B cell (primary cell): ENCODE measurements at regions not wholly inside any gene's neighbourhood (a gene's known extent, or its start where the extent isn't known, plus 50 kb on each side); places are given as distances from the start of the nearest gene placed in this dataset.

Experiments
- ATAC-seq: fragments of 200-7000 bp; cut with Tn5 transposase; one replicate; pipeline ENCODE4 v1.10.0; 2021; ENCODE audit warnings: low read depth, mild to moderate bottlenecking, moderate number of reproducible peaks, moderate library complexity
- CTCF ChIA-PET: fragments of 350-600 bp; sonication (Branson Sonifier 250); formaldehyde crosslinking; loops from one replicate; lab custom pipeline; 2021; ENCODE audit warnings: antibody characterized with exemption, inconsistent platforms; lab: Charles Lee
- POLR2A ChIA-PET: fragments of 350-600 bp; sonication (Branson Sonifier 250); formaldehyde crosslinking; loops from one replicate; lab custom pipeline; 2021; ENCODE audit warnings: antibody characterized with exemption; lab: Charles Lee
- DNase-seq: peaks from one replicate; pipeline ENCODE4 v3.0.0; 2013
- H2AFZ ChIP-seq: 2 replicates; pipeline ENCODE4 v1.6.1; 2012; ENCODE audit warnings: mild to moderate bottlenecking, low read depth, low read length; ENCODE audit not compliant: insufficient read depth, poor library complexity, severe bottlenecking
- H3K27ac ChIP-seq, 2 donors: 1 replicate in 1 of 2; 2 replicates in 1 of 2; pipeline ENCODE4 v1.5.1; 2012 to 2013; ENCODE audit warnings: low read length in 2 of 2, mild to moderate bottlenecking in 2 of 2, moderate library complexity in 1 of 2
- H3K27me3 ChIP-seq, 4 experiments: fragments of 200-600 bp in 1 of 4; sonication (generic) in 1 of 4; replicated peaks in 1 of 4; 1 replicate in 2 of 4; 2 replicates in 2 of 4; pipeline versions ENCODE4 v1.6.1 to v1.7.0; 2013 to 2016; ENCODE audit warnings: low read length in 3 of 4, mild to moderate bottlenecking in 2 of 4, mixed read lengths in 1 of 4, moderate library complexity in 1 of 4; ENCODE audit not compliant: insufficient read depth in 4 of 4, control insufficient read depth in 3 of 4; ENCODE audit errors: control extremely low read depth in 1 of 4
- H3K36me3 ChIP-seq, 2 experiments: replicated peaks in 1 of 2; 1 replicate in 1 of 2; 2 replicates in 1 of 2; pipeline versions ENCODE4 v1.6.1 to v1.7.1; 2013; ENCODE audit warnings: low read length in 1 of 2; ENCODE audit not compliant: insufficient read depth in 2 of 2, control insufficient read depth in 1 of 2; ENCODE audit errors: control extremely low read depth in 1 of 2, extremely low read depth in 1 of 2
- H3K4me1 ChIP-seq, 2 donors: fragments of 200-600 bp in 1 of 2; sonication (generic) in 1 of 2; 1 replicate in 1 of 2; 2 replicates in 1 of 2; pipeline versions ENCODE4 v1.5.1 to v1.6.1; 2013 to 2017; ENCODE audit warnings: low read length in 2 of 2; ENCODE audit not compliant: control insufficient read depth in 2 of 2, insufficient read depth in 2 of 2
- H3K4me2 ChIP-seq: replicated peaks from 2 replicates; pipeline ENCODE3; 2012; ENCODE audit warnings: mild to moderate bottlenecking, low read depth, low read length; ENCODE audit not compliant: poor library complexity, severe bottlenecking
- H3K4me3 ChIP-seq, 5 experiments: fragments of 200-600 bp in 1 of 5; sonication (generic) in 1 of 5; 1 replicate in 3 of 5; 2 replicates in 2 of 5; pipeline versions ENCODE4 v1.5.1 to v1.7.0; 2011 to 2016; ENCODE audit warnings: low read length in 4 of 5, mild to moderate bottlenecking in 4 of 5, low read depth in 2 of 5, control low read depth in 1 of 5, moderate library complexity in 1 of 5; ENCODE audit not compliant: insufficient read depth in 1 of 5; ENCODE audit errors: control extremely low read depth in 1 of 5, extremely low read depth in 1 of 5
- H3K79me2 ChIP-seq: fragments of 200-600 bp; sonication (generic); one replicate; pipeline ENCODE4 v1.6.0; 2016; ENCODE audit warnings: low read length; ENCODE audit not compliant: control insufficient read depth, insufficient read depth
- H3K9ac ChIP-seq: fragments of 200-600 bp; sonication (generic); 2 replicates; pipeline ENCODE4 v1.6.1; 2017; ENCODE audit warnings: mild to moderate bottlenecking, low read length, moderate library complexity
- H3K9me3 ChIP-seq, 3 donors: one replicate each; pipeline versions ENCODE4 v1.6.1 to v1.7.1; 2013; ENCODE audit warnings: low read length in 2 of 3; ENCODE audit not compliant: control insufficient read depth in 2 of 3, insufficient read depth in 1 of 3; ENCODE audit errors: control extremely low read depth in 1 of 3
- H4K20me1 ChIP-seq: 2 replicates; pipeline ENCODE4 v1.6.0; 2012; ENCODE audit warnings: mild to moderate bottlenecking, low read length; ENCODE audit not compliant: insufficient read depth, control insufficient read depth, poor library complexity, severe bottlenecking
- H3K27ac Mint-ChIP-seq: one replicate; pipeline ENCODE4 v1.8.0; 2021; ENCODE audit warnings: mixed read lengths
- H3K27me3 Mint-ChIP-seq: one replicate; pipeline ENCODE4 v1.8.0; 2021; ENCODE audit warnings: mixed read lengths
- H3K4me1 Mint-ChIP-seq: one replicate; pipeline ENCODE4 v1.8.0; 2021; ENCODE audit warnings: mixed read lengths
- H3K4me3 Mint-ChIP-seq: one replicate; pipeline ENCODE4 v1.8.0; 2021; ENCODE audit warnings: mixed read lengths
- H3K9me3 Mint-ChIP-seq: one replicate; pipeline ENCODE4 v1.8.0; 2022; ENCODE audit warnings: mixed read lengths; ENCODE audit not compliant: insufficient read depth
- EZH2 ChIP-seq: IDR thresholded peaks from 2 replicates; pipeline ENCODE4 v1.6.1; 2012; ENCODE audit warnings: borderline replicate concordance, low read depth, mild to moderate bottlenecking, moderate library complexity, low read length; ENCODE audit not compliant: insufficient read depth, poor library complexity, severe bottlenecking
- WGBS: methylation state at CpG from one replicate; pipeline ENCODE4 v1.1.5; 2013; ENCODE audit warnings: missing lambda C conversion rate; ENCODE audit not compliant: insufficient coverage; 5-methylcytosine and 5-hydroxymethylcytosine counted together
- intact Hi-C: fragments of 100-400 bp; cut with micrococcal nuclease; formaldehyde crosslinking; loops from one replicate; pipeline ENCODE4 v1.10.0; 2022
- TF ChIP-seq, protein P1 (sequence below): fragments of 200-600 bp; IDR thresholded peaks from one replicate; pipeline ENCODE4 v1.8.0; 2022; ENCODE audit warnings: antibody characterized with exemption, mild to moderate bottlenecking

DNA sequence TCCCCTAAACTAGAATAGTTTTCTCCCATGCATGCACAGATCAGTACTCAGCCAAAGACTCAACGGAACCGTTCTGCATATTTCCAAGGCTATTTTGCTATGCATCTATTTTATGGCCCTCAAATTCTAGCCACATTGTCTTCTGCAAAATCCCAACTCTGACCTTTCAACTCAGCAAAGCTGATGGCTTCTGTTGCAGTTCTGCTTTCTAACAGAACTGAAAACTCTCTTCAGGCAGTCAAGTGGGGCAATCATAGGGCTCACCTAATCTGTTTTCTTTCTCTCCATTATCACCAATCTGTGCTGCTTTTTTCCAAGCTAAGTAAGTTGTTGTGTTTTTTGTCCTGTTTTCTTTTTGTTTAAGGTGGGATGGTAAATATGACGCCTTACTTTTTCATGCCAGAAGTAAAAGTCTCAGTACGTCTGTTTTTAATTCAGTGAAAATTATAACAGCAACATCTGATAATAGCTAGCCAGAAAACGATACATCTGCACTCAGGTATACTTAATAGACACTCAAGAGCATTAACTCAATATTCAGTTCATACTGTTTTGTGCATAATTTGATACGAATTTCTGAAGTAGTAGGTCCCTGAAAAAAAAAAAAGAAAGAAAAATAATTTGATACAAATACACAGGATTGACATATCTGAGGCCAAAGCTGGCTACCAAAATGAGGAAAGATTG, 454.3 kb downstream of the TLE1 start:
- CTCF ChIA-PET, result no interaction called here
- intact Hi-C loops, result no loop called here
- H3K4me2 ChIP-seq, result no peak overlapping the region
- Mint-ChIP-seq H3K4me1 (no peaks in the 10 kb centered on the region), H3K9me3 (no peaks in the 10 kb centered on the region), H3K27me3 (no peaks in the 10 kb centered on the region), H3K4me3 (no peak overlapping the region), H3K27ac (no peak overlapping the region)
- no peaks in the 10 kb centered on the region for H3K79me2 ChIP-seq
- no peak for ATAC-seq
- H2AFZ ChIP-seq, result no peak overlapping the region
- H3K27me3 ChIP-seq, result no peaks in the 10 kb centered on the region
- no peaks in the 10 kb centered on the region for H3K4me1 ChIP-seq
- H3K4me3 ChIP-seq, result no peak overlapping the region
- TF ChIP-seq EZH2, result no peak
- TF ChIP-seq, protein P1, sequence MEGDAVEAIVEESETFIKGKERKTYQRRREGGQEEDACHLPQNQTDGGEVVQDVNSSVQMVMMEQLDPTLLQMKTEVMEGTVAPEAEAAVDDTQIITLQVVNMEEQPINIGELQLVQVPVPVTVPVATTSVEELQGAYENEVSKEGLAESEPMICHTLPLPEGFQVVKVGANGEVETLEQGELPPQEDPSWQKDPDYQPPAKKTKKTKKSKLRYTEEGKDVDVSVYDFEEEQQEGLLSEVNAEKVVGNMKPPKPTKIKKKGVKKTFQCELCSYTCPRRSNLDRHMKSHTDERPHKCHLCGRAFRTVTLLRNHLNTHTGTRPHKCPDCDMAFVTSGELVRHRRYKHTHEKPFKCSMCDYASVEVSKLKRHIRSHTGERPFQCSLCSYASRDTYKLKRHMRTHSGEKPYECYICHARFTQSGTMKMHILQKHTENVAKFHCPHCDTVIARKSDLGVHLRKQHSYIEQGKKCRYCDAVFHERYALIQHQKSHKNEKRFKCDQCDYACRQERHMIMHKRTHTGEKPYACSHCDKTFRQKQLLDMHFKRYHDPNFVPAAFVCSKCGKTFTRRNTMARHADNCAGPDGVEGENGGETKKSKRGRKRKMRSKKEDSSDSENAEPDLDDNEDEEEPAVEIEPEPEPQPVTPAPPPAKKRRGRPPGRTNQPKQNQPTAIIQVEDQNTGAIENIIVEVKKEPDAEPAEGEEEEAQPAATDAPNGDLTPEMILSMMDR, result no peak
- H4K20me1 ChIP-seq, result no peaks in the 10 kb centered on the region
- DNase-seq, result no peak
- H3K27ac ChIP-seq, result no peak overlapping the region
- no peaks in the 10 kb centered on the region for H3K36me3 ChIP-seq
- WGBS, result 65% methylated on average over 2 of the region's 6 CpGs
- H3K9me3 ChIP-seq, result no peaks in the 10 kb centered on the region
- no peak overlapping the region for H3K9ac ChIP-seq
- POLR2A ChIA-PET, result no interaction called here

DNA sequence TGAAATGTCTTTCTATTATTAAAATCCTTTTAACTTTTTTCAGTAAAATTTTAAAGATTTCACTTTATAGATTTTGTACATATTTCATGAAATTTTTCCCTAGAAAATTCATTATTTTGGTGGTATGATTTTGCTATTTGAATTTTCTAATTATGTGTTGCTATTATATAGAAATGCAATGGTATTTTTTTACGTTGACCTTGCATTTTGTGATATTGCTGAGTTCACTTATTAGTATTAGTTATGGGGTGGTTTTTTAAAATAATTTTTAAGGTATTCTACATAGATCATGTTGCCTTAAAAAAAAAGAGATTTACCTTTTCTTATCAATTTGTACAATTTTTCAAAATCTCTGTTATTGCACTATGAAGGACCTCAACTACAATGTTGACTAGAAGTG, 458.3 kb downstream of the TLE1 start:
- Histone ChIP-seq H3K79me2 (no peaks in the 10 kb centered on the region), H3K4me3 (no peak overlapping the region), H3K9ac (no peak overlapping the region), H3K27me3 (no peaks in the 10 kb centered on the region), H3K4me1 (no peaks in the 10 kb centered on the region), H3K4me2 (no peak overlapping the region), H4K20me1 (no peaks in the 10 kb centered on the region), H2AFZ (no peak overlapping the region), H3K27ac (no peak overlapping the region), H3K36me3 (no peaks in the 10 kb centered on the region), H3K9me3 (no peaks in the 10 kb centered on the region)
- H3K9me3 Mint-ChIP-seq, result no peaks in the 10 kb centered on the region
- H3K4me1 Mint-ChIP-seq, result no peaks in the 10 kb centered on the region
- H3K4me3 Mint-ChIP-seq, result no peak overlapping the region
- ChIA-PET POLR2A (no interaction called here), CTCF (no interaction called here)
- ATAC-seq, result no peak
- H3K27ac Mint-ChIP-seq, result no peak overlapping the region
- no CpG with 5 or more reads among the region's 1 CpG for WGBS
- DNase-seq, result no peak
- intact Hi-C loops, result no loop called here
- no peak for TF ChIP-seq EZH2
- TF ChIP-seq, protein P1, result no peak
- no peaks in the 10 kb centered on the region for H3K27me3 Mint-ChIP-seq
